GM12878 (cell line): ENCODE measurements at regions not wholly inside any gene's neighbourhood (a gene's known extent, or its start where the extent isn't known, plus 50 kb on each side); places are given as distances from the start of the nearest gene placed in this dataset.

Experiments used
- ASH2L ChIP-seq: fragments of 300-600, 200-600 bp; sonication (generic); IDR thresholded peaks from 2 replicates; pipeline ENCODE4 v1.6.1; 2017; ENCODE audit warnings: low read depth, mild to moderate bottlenecking, borderline replicate concordance
- BCL11A ChIP-seq: IDR thresholded peaks from 2 replicates; pipeline ENCODE4 v1.6.1; 2011; ENCODE audit warnings: low read depth, low read length
- BCLAF1 ChIP-seq: fragments of 450-650 bp; IDR thresholded peaks from 2 replicates; pipeline ENCODE4 v1.6.1; 2017; ENCODE audit warnings: antibody characterized with exemption, mild to moderate bottlenecking, moderate library complexity
- BHLHE40 ChIP-seq, 2 experiments: fragments of 450-650 bp in 1 of 2; IDR thresholded peaks; 2 replicates each; pipeline ENCODE4 v1.6.1; 2011 to 2017; ENCODE audit warnings: low read depth in 2 of 2, borderline replicate concordance in 1 of 2, improper control_type of control experiment in 1 of 2, low read length in 1 of 2, mild to moderate bottlenecking in 1 of 2
- CREM ChIP-seq: IDR thresholded peaks from 2 replicates; pipeline ENCODE4 v1.6.1; 2014; ENCODE audit warnings: antibody characterized with exemption, low read depth
- E2F8 ChIP-seq: fragments of 450-650 bp; IDR thresholded peaks from 2 replicates; pipeline ENCODE4 v1.6.1; 2018; ENCODE audit warnings: mild to moderate bottlenecking, low read depth, moderate library complexity; ENCODE audit not compliant: partially characterized antibody
- ELK1 ChIP-seq: IDR thresholded peaks from 2 replicates; pipeline ENCODE4 v1.6.1; 2012; ENCODE audit warnings: low read depth, low read length, improper control_type of control experiment
- HDAC2 ChIP-seq: fragments of 200-600 bp; sonication (generic); IDR thresholded peaks from 2 replicates; pipeline ENCODE4 v1.6.1; 2017
- HDAC6 ChIP-seq: fragments of 200-600 bp; sonication (generic); IDR thresholded peaks from one replicate; pipeline ENCODE4 v1.8.0; 2017; ENCODE audit warnings: antibody characterized with exemption; ENCODE audit not compliant: unreplicated experiment
- IRF3 ChIP-seq: fragments of 450-650 bp; IDR thresholded peaks from 2 replicates; pipeline ENCODE4 v1.6.1; 2014; ENCODE audit warnings: mild to moderate bottlenecking
- KAT2A ChIP-seq: conservative IDR thresholded peaks from 2 replicates; pipeline ENCODE4 v1.6.1; 2011; ENCODE audit warnings: low read depth, low read length; ENCODE audit not compliant: control insufficient read depth
- KLF5 ChIP-seq: fragments of 450-650 bp; IDR thresholded peaks from 2 replicates; pipeline ENCODE4 v1.6.1; 2014; ENCODE audit warnings: mild to moderate bottlenecking; ENCODE audit not compliant: partially characterized antibody
- MXI1 ChIP-seq: fragments of 150-350 bp; IDR thresholded peaks from 2 replicates; pipeline ENCODE4 v1.6.1; 2011; ENCODE audit warnings: low read depth, mild to moderate bottlenecking, inconsistent platforms, low read length, improper control_type of control experiment
- NFIC ChIP-seq: IDR thresholded peaks from 2 replicates; pipeline ENCODE4 v1.6.1; 2012; ENCODE audit warnings: low read depth, mild to moderate bottlenecking, inconsistent platforms, low read length, moderate library complexity
- NKRF ChIP-seq: fragments of 450-650 bp; conservative IDR thresholded peaks from 2 replicates; pipeline ENCODE4 v1.6.1; 2017; ENCODE audit warnings: mild to moderate bottlenecking, moderate library complexity
- RFX5 ChIP-seq: IDR thresholded peaks from 2 replicates; pipeline ENCODE4 v1.6.1; 2011; ENCODE audit warnings: low read depth, low read length, improper control_type of control experiment
- SMAD1 ChIP-seq: fragments of 450-650 bp; IDR thresholded peaks from 2 replicates; pipeline ENCODE4 v1.6.1; 2018; ENCODE audit warnings: mild to moderate bottlenecking, low read depth; ENCODE audit not compliant: partially characterized antibody
- SREBF2 ChIP-seq: IDR thresholded peaks from 2 replicates; pipeline ENCODE4 v1.6.1; 2012; ENCODE audit warnings: mild to moderate bottlenecking, low read length
- TAF1 ChIP-seq: IDR thresholded peaks from 2 replicates; pipeline ENCODE4 v1.6.1; 2011; ENCODE audit warnings: mild to moderate bottlenecking, low read depth, low read length, borderline replicate concordance
- TARDBP ChIP-seq: IDR thresholded peaks from 2 replicates; pipeline ENCODE4 v1.6.1; 2016; ENCODE audit warnings: borderline replicate concordance
- WRNIP1 ChIP-seq: IDR thresholded peaks from 2 replicates; pipeline ENCODE4 v1.6.1; 2011; ENCODE audit warnings: low read depth, low read length, improper control_type of control experiment, borderline replicate concordance
- ZBED1 ChIP-seq: IDR thresholded peaks from 2 replicates; pipeline ENCODE4 v1.6.1; 2016; ENCODE audit warnings: borderline replicate concordance
- ZZZ3 ChIP-seq: IDR thresholded peaks from 2 replicates; pipeline ENCODE4 v1.6.1; 2011; ENCODE audit warnings: low read depth; ENCODE audit not compliant: control insufficient read depth, insufficient read length

GRCh38 chr9:72443855-72444254, 77.6 kb upstream of the TMC1 start (continued):
- no peak for TF ChIP-seq NKRF
- TF ChIP-seq TAF1 = 0 out of 2 replicates have a peak, but pooled peaks have one; percentile 63
- TF ChIP-seq WRNIP1 = no peak
- no peak for TF ChIP-seq SMAD1
- no peak for TF ChIP-seq KAT2A
- TF ChIP-seq IRF3 = no peak
- peak; percentile 95 for TF ChIP-seq BCL11A
- no peak for TF ChIP-seq HDAC2
- peak; percentile 30; the same call in 1 of the 2 replicates for TF ChIP-seq ZBED1
- no peak for TF ChIP-seq E2F8
- TF ChIP-seq KLF5 = no peak
- TF ChIP-seq CREM = peak; percentile 58; the same call in 1 of the 2 replicates
- TF ChIP-seq ASH2L = no peak
- no peak for TF ChIP-seq ELK1
- TF ChIP-seq TARDBP = no peak
- no peak for TF ChIP-seq MXI1
- peak; percentile 24 to 29; a peak in 1 of 4 replicates for TF ChIP-seq BHLHE40 (IDR thresholded peaks at IDR 0.05; ENCODE audit: borderline replicate concordance in 1 of 2, low read depth in 2 of 2, low read length in 1 of 2)
- TF ChIP-seq HDAC6 = no peak
- no peak for TF ChIP-seq BCLAF1
- TF ChIP-seq ZZZ3 = no peak
- no peak for TF ChIP-seq RFX5
- no peak for TF ChIP-seq SREBF2
- TF ChIP-seq NFIC = no peak; the same call in 1 of the 2 replicates
